Right lobe of liver (tissue), 6 donors: ENCODE measurements at regions not wholly inside any gene's neighbourhood (a gene's known extent, or its start where the extent isn't known, plus 50 kb on each side); places are given as distances from the start of the nearest gene placed in this dataset.

Source experiments
- ATAC-seq, 4 donors: fragments of 200-7000 bp; cut with Tn5 transposase; one replicate each; pipeline ENCODE4 v1.9.1; 2020; ENCODE audit warnings: mild to moderate bottlenecking in 4 of 4, moderate library complexity in 4 of 4
- DNase-seq, 3 donors: peaks; one replicate each; pipeline ENCODE4 v3.0.0-alpha.2; 2020
- H3K27ac ChIP-seq, 3 donors: fragments of 200-600 bp; one replicate each; pipeline ENCODE4 v1.8.0; 2022
- H3K27me3 ChIP-seq, 2 donors: fragments of 200-600 bp; one replicate each; pipeline ENCODE4 v1.8.0; 2022
- H3K36me3 ChIP-seq, 4 donors: fragments of 200-600 bp; sonication (generic) in 1 of 4; one replicate each; pipeline versions ENCODE4 v1.5.1 to v1.8.0; 2017 to 2022; ENCODE audit warnings: control low read depth in 1 of 4
- H3K4me1 ChIP-seq, 4 donors: fragments of 200-600 bp; sonication (generic) in 1 of 4; one replicate each; pipeline versions ENCODE4 v1.5.1 to v1.8.0; 2017 to 2022; ENCODE audit warnings: control low read depth in 1 of 4
- H3K4me3 ChIP-seq, 3 donors: fragments of 200-600 bp; one replicate each; pipeline ENCODE4 v1.8.0; 2022
- H3K9me3 ChIP-seq, 4 donors: fragments of 200-600 bp; sonication (generic) in 1 of 4; one replicate each; pipeline versions ENCODE4 v1.5.1 to v1.8.0; 2017 to 2022; ENCODE audit warnings: control low read depth in 1 of 4
- CTCF ChIP-seq, 4 donors: fragments of 200-600 bp in 3 of 4; fragments of 450-650 bp in 1 of 4; IDR thresholded peaks; one replicate each; pipeline versions ENCODE4 v1.5.1 to v1.8.0; 2016 to 2022; ENCODE audit warnings: antibody characterized with exemption in 4 of 4, mild to moderate bottlenecking in 2 of 4
- POLR2A ChIP-seq: fragments of 450-650 bp; IDR thresholded peaks from one replicate; pipeline ENCODE4 v1.6.1; 2017; ENCODE audit warnings: antibody characterized with exemption, mild to moderate bottlenecking
- WGBS: methylation state at CpG from one replicate; pipeline ENCODE4 v1.1.6; 2018; ENCODE audit warnings: low coverage, low lambda C conversion rate; ENCODE audit not compliant: insufficient coverage; ENCODE audit errors: missing lambda C conversion rate; 5-methylcytosine and 5-hydroxymethylcytosine counted together
- intact Hi-C, 2 donors: fragments of 100-400 bp; cut with DNase I; formaldehyde crosslinking; loops; one replicate each; pipeline versions ENCODE4 v1.11.2 to v1.14.1; 2022
- donor health status: DM: no; HTN: yes; CAD: no.
- donor health status: DM: no; HTN: no; CAD: no.
- donor health status: DM: no; HTN: no; CAD: no.
- donor health status: DM: no; HTN: yes; CAD: no.
- donor health status: DM: no; HTN: yes; CAD: no.

GRCh38 chr10:51020200-51020599, 54.1 kb upstream of the PRKG1 start:
- DNase-seq (no peak), ATAC-seq (no peak)
- Histone ChIP-seq H3K36me3 (no peaks in the 10 kb centered on the region), H3K27me3 (no peaks in the 10 kb centered on the region), H3K27ac (no peak overlapping the region), H3K4me3 (no peak overlapping the region), H3K9me3 (no peaks in the 10 kb centered on the region), H3K4me1 (peaks cover 0 to 16% (median 4%) of the 10 kb centered on the region in 4 donors)
- TF ChIP-seq CTCF (IDR thresholded peaks at IDR 0.05) (no peak), POLR2A (no peak)
- 73% methylated on average over 5 of the region's 5 CpGs for WGBS
- intact Hi-C loops, result no loop called here

GRCh38 chr10:51022933-51023585, 51.2 kb upstream of the PRKG1 start:
- Histone ChIP-seq H3K9me3 (no peaks in the 10 kb centered on the region), H3K36me3 (no peaks in the 10 kb centered on the region), H3K4me1 (peaks cover 0 to 16% (median 4%) of the 10 kb centered on the region in 4 donors), H3K4me3 (no peak overlapping the region), H3K27ac (peak overlapping the region in 2 of 3 donors; percentile 9 to 44), H3K27me3 (no peaks in the 10 kb centered on the region)
- DNase-seq, result no peak
- ATAC-seq, result peak; percentile 43 to 76 (median 66)
- intact Hi-C loops, result no loop called here
- no peak for TF ChIP-seq POLR2A
- TF ChIP-seq CTCF (IDR thresholded peaks at IDR 0.05), result no peak
- WGBS, result 87% methylated on average over 5 of the region's 5 CpGs

- TF ChIP-seq POLR2A (no peak), CTCF (IDR thresholded peaks at IDR 0.05) (no peak)
- H3K27ac ChIP-seq, result peak overlapping the region in 2 of 3 donors; percentile 9 to 44
These were observed 50.7 kb upstream of the PRKG1 start for GRCh38 chr10:51023636-51024035.

More at GRCh38 chr10:51023636-51024035, 50.7 kb upstream of the PRKG1 start:
- DNase-seq (no peak), ATAC-seq (peak; percentile 54 to 77 (median 76))
- Histone ChIP-seq H3K4me3 (no peak overlapping the region), H3K27me3 (no peaks in the 10 kb centered on the region), H3K4me1 (peaks cover 0 to 16% (median 4%) of the 10 kb centered on the region in 4 donors), H3K36me3 (no peaks in the 10 kb centered on the region), H3K9me3 (no peaks in the 10 kb centered on the region)
- intact Hi-C loops, result no loop called here
